ENCODE measurements at regions not wholly inside any gene's neighbourhood (a gene's known extent, or its start where the extent isn't known, plus 50 kb on each side); places are given as distances from the start of the nearest gene placed in this dataset.

DNA sequence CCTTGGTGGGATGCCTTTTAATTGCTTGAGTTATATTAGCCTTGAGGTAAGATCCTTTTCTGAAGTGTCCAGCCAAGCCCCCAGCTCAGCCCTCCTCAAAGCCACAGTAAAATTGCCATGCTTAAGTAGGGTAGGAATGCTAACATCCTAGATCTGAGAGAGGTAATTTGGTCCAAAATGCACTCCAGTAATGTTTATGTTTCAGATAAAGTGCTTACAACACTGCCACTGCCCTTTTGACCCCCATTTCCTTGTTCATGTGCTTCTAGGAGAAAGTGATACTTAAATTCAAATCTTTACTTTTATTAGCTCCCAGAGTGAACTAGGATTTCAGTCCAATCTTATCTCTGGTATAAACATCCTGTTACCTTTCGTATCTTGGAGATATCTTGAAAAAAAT is 318.0 kb downstream of the BMP2 start:
- DNase-seq (ENCODE audit: low spot score): no peak

DNA sequence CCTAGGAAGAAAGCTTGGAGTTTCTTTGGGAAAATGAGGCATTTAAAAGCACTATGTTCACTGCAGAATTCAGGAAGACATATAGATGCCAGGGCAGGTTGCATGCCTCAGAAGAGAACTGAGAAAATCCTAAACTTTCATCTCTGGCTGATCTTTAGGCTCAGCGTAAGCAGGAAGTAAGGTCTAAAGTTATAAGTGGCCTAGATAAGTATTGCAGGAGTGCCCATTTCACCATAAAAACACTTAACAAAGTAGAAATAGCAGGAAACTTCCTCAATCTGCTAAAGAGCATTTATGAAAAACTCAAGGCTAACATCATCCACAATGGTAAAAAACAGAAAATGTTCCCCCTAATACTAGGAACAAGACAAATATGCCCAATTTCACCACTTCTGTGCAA is 320.3 kb downstream of the BMP2 start:
- DNase-seq (ENCODE audit: low spot score): no peak

DNA sequence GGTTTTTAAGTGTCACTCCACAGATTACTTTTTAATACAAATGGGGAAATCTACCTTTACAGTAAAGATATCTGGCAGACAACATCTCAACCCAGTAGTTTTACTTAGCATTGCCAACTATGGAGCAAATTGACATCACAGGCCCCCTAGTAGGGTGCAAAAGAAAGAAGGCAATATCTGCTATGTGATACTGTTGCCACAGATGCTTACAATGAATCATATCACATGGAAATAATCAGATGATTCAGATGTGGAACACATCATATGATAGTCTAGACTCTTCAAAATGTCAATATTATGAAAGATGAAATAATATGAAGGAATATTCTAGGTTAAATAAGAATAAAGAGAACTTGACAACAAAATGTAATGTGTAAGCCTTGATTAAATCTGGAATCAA is 322.5 kb downstream of the BMP2 start:
- no peak for DNase-seq (ENCODE audit: low spot score)

DNA sequence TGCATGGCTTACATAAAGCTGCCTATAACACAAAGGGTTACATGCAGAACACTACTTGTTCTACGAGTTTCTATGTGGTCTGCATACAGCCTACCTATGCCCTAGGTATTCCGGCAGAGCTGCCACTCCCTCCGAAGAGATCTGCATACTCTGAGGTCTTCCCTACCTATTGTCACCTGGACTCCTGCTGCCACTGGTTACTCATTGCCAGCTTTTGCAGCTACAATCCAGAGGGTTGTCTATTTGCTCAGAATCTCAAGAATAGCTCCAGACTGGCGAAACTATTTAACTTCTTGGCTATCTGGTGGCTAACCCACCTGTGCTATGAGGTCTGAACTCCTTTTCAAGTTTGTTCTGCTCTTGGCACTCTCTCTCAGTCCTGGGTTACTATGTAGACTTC is 323.3 kb downstream of the BMP2 start:
- DNase-seq (ENCODE audit: low spot score): no peak

DNA sequence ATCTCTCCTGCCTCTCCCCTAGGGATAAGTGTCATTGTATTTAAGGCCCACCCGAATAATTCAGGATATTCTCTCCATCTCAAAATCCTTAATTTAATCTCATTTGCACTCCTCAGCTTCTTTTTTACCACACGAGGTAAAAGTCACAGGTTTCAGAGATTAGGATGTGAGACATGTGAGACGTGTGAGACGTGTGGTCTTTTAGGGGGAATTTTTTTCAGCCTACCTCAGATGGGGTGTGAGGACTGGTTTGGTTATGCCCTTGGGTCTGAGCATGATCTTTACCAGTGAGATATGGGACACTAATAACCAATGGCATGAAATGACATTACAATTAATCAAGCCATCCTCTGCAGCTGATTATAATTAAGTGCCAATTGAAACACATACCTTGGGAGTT is 324.2 kb downstream of the BMP2 start:
- no peak for DNase-seq (ENCODE audit: low spot score)

DNA sequence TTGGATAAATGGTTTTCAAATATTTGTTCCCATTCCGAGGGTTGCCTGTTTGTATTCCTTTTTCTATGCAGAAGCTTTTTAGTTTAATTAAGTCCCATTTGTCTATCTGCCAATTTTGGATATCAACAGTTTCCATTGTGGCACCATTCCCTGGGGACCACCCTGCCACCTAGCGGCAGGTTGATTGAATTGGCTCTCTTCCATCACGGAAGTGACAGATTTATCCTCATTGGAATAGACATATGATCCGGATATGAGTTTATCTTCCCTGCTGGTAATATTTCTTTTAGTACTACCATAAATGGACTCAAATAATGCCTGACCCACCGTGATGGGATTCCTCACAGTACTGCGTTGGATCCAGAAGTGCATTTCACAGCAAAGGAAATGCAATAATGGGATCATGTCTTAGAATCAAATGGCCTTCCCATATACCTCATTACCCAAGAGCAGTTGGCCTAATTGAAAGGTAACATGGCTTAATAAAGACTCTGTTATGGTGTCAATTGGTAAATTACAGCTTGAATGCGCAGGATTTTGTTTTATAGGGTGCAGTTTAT is 327.0 kb downstream of the BMP2 start:
- peak; percentile 7 for DNase-seq (ENCODE audit: low spot score)

DNA sequence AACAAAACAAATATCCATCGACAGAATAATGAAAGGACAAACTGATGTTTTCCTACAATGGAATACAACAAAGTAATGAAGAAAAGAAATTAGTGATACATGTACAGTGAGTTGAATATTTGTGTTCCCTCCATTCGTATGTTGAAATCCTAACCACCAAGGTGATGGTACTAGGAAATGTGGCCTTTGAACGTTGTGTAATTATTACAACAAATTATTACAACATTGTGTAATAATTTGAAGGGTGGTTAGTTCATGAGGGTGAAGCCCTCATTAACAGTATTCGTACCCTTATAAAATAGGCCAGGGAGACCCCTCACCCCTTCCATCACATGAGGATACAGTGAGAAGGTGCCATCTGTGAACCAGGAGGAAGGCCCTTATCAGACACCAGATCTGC is 339.4 kb downstream of the BMP2 start:
- DNase-seq (ENCODE audit: low spot score): no peak

DNA sequence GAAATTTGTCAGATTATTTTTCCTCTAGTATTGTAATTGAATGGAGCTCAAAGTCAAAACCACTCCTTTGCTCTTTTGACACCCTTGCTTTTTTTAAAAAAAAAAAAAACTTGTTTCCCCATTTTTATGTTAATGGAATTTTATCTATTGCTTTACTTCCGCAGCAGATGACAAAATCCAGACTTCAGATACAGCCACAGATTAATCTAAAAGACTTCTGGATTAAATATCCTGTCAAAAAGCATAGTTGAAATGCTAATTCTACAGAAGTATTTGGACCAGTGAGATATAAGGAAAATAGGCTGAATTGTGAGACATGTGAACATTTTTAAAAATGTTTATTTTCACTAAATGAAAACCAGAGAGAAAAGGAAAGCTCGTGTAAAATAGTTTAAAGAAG is 341.4 kb downstream of the BMP2 start:
- DNase-seq (ENCODE audit: low spot score): no peak

DNA sequence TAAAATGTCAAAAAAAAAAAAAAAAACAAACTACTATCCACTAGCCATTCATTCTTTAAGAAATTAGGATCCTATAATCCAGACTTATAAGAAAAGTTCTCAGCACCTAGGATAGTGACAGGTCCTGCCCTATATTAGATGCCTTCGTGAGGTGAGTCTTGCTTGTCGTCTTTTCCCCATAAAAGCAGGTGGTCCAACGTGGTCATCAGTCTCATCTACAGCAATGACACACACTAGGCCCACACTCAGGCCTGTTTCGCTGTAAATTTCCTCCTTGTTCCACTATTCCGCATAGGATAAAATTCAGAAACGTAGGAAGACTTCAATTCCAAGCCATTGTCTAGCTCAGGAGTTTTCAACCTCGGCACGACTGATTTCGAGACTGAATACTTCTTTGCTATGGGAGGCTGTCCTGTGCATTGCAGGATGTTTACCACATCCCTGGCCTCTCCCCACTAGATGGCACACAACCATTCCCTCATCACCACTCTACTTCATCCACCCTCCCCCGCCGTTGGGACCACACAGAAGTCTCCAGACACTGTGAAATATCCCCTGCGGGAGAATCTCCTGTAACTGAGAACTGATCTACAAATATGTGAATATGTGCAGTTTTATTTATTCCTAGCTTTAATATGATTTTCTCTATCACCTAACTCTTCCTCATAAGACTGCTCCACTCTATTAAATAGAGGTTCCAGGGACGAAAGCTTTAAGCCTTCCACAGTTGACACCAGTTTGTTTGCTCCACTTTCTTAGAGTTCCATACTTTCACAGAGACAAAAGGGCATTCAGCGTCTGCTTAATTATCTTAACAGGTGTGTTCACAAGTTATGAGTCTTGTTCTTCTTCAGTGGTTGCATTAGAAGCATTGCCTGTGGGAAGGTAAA is 346.3 kb downstream of the BMP2 start:
- peak; percentile 30 for DNase-seq (ENCODE audit: low spot score)

DNA sequence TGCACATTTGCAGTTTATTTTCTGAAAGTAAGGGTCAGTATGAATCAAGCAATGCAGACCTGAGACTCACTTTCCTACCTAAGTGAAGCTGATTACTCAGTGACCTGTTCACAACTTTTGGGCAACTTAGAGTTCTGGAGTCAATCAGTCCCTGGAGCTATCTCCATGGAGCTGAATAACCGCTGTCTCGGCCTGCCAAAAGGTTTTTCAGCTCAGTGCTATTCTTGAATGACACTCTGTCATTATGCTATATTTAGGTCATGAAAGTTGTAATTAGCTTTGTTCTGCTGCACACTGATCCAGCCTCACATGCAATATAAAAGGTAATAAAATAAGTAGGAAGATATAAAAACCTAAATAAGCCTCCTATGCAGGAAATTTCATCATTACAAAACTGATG is 356.0 kb downstream of the BMP2 start:
- no peak for DNase-seq (ENCODE audit: low spot score)

DNA sequence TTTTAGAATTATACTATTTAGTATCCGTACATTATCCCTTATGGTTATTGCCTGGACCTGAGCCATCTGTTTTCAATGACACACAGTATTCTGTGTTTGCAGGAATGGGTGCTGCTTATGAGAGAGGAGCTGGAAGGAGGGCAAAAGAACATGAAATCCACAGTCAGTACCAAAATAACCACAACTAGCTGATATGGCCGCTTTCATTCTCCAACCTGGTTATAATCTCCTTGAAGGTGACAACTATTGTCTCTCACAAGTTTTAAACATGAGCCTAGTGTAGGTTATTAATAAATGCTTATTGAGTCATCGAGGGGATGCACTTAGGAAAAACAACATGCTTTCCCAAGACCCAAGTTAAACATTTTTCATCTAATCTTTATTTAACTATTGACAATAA is 356.6 kb downstream of the BMP2 start:
- DNase-seq (ENCODE audit: low spot score): no peak

DNA sequence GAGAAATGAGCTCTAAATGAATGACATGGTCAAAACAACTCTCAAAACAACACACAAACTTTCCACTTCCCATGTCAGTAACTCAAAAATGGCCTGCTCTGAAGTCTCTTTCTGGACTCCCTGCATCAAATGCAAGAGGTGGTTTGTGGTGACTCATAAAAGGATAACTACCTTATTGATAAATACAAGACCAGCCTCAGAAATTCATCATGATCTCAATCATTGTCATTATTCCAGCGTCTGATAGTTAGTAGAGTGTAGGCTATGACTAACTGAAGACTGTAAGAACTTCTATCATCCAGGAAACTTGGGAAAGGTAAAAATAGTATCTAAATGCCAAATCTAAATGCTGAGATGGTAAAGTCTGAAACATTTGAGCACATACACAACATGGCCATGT is 369.4 kb downstream of the BMP2 start:
- no peak for DNase-seq (ENCODE audit: low spot score)

DNA sequence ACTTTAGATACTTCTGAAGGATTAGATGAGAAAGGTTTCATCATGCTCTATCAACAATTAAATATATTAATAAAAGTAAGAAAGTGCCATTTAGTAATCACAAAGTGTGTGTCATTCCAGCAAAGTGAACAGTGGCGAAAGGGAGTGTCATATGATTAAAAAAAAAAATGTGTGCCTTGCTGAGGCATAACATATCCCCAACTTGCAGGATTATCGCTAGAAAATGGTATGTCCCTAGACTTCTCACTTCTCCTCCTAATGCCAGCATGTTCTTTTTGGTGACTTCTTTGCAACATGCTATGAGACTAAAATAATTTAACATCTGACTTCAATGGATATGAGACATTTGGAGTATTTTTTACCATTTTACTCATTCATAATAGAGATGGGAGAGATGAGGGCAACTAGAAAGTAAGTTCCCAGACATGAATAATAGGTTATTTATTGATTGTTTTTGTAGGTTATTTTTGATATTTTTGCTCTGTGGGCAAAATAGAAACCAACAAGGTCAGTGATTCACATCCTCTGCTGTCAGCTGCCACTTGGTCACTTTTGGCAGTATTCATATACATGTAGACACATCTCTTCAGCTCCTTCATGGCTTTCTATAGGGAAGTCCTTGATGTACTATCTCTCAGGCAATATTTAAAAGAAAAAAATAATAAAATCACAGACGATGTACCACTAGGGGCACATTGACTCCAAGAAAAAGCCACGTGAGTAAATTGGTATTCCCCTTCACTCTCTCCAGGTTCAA is 370.1 kb downstream of the BMP2 start:
- no peak for DNase-seq (ENCODE audit: low spot score)

DNA sequence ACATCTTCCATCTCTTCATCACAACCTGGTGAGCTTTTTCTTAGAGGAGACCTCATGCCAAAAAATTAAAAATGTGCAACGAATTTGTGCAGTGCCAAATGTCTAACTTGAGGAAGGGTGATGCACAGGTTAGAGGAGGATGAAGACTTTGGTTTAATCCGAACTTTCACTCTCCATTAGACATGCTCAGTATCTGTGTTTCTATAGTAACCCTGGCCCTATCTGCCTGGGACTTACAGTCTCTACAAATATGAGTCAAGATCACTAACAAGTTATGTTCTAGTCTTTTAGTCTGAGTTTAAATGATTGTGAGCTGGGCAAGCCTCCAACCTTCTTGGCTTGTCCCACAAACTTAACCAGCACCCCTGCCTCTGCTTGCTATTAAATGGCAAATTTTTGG is 377.0 kb downstream of the BMP2 start:
- no peak for DNase-seq (ENCODE audit: low spot score)

DNA sequence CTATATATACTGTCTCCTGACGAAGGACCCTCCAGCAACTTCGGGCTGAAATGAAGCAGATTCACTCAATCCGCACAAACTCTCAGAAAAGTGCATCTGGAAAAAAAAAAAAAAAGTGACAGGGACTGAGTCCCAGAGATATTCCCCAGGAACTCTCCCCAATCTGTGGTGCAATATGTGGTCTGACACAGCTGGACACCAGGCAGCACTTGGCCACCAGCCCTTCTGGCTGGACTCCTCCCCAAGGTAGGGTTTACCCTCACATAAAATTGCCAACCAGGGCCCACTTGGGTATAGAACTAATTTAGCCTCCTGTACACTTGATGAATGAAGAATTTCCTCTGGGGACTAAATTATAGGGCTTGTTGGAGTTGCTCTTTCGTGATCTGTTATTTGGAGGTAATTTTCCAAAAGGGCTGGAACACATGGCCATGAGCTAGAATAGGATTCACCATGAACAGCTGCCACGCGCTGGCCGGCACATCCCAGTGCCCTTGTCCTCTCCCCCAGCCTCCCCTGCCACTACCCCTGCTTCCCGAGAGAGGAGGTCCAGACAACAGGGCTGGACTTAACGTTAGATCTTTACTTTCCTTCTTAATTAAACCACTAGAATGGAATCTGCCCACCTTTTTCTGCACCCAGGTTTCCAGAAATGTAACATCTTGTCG is 379.2 kb downstream of the BMP2 start:
- no peak for DNase-seq (ENCODE audit: low spot score)

DNA sequence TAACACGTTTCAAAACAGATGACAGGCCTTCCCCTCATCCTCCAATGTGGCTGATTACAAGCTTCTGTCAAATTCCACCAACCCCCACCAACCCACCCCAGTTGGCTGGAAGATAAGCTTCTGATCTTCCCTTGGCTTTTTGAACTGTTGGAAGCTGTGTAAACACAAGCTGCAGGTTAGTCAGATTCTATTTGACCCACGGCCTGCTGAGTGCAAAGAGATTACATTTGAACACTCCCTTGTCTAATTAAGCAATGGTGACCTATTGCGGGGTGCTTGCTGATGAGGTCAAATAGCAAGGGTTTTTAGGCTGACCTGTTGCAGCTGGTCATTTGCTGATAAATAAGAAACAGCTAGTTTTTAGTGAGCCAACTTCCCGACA is 379.7 kb downstream of the BMP2 start:
- no peak for DNase-seq (ENCODE audit: low spot score)

DNA sequence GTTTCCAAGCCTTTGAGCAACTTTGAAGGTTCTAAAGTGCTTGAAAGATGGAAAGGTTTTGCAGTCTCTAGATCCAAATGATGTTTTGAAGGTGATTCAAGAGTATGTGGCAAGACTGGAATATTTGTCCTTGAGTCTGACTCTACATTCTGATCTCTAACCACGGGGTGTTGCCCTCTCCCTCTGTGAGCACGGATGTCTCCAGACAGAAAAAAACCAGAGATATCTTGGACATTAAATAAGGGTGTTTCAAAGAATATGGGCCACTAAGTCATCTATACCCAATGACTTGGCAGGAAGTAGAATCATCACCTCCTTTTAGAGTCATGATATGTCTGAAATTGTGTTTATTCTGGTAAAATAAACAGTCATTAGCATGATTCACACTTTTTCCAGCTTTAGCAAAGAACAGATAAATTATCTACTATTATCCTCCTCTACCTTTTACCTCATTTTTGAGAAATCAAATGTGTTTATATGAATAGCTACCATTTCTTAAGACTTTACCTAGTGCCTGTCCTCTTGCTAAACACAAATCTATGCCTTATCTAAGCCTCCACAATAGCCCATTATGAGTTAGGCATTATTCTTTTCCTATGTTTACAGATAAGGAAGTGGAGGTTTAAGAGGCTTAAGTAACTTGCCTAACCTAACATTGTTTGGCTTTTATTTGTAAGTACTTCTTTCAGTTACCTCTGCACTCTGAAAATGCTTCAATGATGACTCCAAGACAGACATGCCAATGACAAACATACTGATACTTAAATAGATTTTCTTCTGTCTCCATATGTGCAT is 384.4 kb downstream of the BMP2 start:
- no peak for DNase-seq (ENCODE audit: low spot score)

DNA sequence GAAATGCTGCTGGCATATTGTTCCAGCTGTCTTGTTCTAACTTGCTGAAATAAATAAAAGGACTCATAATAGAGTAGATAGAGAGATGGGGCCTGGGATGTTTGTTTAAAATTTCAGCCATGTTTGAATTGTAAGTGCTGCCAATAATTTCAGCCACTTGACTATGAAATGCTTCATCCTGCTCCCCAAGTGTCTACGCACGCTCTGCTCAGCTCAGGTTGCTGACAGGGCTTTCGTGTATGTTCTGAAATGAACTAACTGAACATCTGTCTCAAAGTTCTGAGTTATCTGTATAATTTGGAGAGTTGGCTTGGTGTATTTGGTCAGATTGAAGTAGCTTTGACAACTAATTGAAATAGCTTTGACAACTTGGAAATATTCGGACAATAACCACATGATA is 387.8 kb downstream of the BMP2 start:
- no peak for DNase-seq (ENCODE audit: low spot score)

DNA sequence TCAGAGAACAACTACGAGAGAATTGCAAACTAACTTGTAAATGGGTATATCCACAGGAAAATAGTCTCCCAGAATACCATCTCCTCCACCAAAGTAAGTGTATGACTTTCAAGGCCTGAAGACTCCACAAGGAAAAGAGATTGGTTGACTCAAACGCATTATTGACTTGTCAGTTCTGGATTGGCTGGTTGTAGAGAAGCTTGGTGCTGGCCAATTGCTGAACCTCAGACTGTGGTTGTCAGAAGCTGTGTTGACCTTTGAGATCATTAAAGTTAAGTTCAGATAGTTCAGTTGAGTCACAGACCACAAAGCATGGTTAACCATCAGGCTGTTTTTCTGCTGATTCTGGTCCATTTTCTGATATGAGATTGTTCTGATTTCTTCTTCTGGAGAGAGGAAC is 388.3 kb downstream of the BMP2 start:
- DNase-seq (ENCODE audit: low spot score): no peak

DNA sequence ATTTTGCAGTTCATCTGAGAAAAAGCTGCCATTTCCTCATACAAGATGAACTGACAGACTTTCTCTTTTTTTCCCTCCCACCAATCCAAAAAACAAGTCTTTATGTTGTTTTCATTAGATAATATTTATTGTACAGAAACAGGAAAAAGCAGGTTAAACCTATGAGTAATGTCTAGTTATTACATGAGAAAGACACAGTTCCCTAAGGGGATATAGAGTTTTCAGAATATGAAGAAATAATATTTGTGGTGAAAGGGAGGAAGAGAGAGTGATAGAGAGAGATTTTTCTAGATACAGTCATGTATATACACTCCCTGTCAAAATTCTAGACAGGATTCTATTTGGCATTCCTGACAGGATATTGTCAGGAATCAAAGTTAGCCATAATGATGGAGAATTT is 392.4 kb downstream of the BMP2 start:
- DNase-seq (ENCODE audit: low spot score): no peak

DNA sequence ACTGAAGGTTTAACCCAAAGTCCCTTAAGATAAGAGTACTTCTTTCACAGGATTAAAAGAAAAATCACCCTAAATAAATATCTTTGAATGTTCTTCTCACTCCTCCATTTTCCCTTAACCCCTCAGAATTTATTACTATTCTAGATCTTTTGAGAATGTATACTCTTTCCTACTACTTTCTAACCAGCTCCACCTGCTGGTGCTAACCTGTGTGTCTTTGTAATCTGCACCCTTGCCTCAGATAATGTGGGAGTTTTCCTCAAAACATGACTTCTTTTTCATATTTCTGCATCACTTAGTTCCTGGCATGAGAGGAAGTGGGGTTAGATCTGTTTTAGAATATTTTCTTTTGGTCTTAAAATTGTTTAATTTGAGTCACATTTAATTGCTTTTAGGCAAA is 394.2 kb downstream of the BMP2 start:
- DNase-seq (ENCODE audit: low spot score): no peak

DNA sequence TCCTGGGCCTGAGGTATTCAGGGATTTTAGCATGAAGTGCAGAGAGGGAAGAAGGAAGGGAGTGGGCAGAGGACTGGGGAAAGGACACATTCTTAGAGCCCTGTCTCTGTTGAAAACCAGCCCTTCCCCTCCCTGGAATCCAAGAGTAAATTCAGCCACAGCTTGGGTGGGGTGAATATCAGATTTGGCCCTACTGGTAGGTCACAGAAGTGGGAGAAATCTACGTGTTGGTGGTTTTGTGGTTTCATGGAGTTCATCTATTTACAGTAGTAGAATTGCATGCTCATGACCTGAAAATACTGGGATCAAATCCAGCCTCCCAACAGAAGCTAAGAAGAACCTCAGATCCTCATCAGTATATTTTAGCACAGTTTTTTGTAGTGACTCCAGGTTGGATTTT is 404.4 kb downstream of the BMP2 start:
- no peak for DNase-seq (ENCODE audit: low spot score)
